HG02588 (cell line): ENCODE measurements at regions not wholly inside any gene's neighbourhood (a gene's known extent, or its start where the extent isn't known, plus 50 kb on each side); places are given as distances from the start of the nearest gene placed in this dataset.
A peak's percentile ranks its signal among the peaks of the same experiment; 100 is the strongest.

ENCODE experiments used
- ATAC-seq: cut with Tn5 transposase; IDR thresholded peaks from one replicate; pipeline ENCODE4 v1.9.1; 2021; ENCODE audit warnings: mild to moderate bottlenecking, moderate library complexity; ENCODE audit not compliant: unreplicated experiment

DNA sequence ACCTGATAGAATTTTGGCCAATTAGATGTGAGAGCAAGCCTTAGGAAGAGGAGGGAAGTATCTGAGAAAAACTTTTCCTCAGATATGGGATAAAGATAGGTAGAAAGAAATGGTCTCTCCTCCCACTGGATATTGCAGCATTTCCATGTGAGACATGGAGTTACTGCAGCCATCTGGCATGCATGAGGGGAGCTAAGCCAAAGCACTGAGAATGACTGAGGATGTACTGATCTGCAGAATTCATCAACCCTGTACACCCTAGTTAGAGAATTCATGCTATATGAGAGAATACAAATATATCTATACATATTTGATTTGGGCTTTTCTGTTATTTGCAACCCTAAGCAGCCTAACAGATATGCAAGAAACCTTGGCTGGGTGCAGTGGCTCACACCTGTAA is 52.5 kb upstream of the RPL34 start:
- ATAC-seq: no peak

DNA sequence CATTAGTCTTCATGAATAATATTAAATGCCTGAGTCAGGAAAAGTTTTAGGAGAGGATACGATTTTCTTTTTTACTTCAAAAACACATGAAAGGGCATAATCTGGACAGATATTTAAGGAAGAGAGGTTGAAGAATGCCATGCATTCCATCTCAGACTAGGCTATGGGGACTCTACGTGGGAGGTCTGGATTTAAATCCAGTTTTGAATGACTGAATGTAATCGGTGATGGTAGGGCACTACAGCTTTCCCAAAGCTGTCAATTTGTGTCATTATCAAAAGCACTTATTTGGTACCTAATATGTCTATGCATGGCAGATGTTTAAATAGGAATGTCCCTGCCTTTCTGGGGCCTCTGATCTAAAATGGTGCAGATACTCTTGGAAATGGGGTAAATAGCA is 59.3 kb upstream of the RPL34 start:
- ATAC-seq: no peak

DNA sequence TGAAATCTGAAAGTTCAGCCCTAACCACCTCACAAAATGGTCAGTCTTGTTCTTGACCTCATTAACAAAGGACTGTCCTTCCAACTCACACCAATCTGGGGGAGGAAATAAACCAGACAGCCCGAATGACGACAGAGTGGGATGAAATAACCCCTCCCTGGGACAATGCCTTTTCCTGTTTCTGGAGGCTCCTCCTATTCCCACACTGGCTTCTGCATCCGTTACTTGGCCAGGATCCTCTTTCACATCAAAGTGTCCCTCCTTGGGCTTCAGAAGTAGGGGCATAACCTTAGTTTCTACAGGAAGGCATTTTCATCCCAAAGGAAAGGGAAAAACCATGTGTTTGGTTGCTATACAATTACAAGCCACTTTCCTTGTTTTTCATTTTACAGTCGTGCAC is 59.8 kb upstream of the RPL34 start:
- ATAC-seq: no peak

DNA sequence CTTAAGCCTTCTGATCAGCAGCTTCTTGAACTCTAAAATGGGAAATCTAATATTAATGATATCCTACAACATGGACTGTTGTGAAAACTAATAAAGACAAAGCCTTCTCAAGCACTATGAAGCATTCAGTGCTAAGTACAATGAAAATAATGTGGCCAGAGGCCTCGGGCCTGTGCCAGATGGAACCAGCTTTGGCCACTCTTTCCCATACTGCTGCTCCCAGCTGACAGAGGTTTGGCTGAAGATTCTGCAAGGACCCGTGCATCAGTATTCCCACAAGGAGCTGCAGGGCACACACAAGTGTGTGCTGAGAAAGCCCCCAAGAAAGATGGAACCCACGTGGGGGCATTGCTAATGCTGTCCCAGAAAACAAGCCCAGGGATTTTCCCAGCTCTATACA is 60.5 kb upstream of the RPL34 start:
- no peak for ATAC-seq

DNA sequence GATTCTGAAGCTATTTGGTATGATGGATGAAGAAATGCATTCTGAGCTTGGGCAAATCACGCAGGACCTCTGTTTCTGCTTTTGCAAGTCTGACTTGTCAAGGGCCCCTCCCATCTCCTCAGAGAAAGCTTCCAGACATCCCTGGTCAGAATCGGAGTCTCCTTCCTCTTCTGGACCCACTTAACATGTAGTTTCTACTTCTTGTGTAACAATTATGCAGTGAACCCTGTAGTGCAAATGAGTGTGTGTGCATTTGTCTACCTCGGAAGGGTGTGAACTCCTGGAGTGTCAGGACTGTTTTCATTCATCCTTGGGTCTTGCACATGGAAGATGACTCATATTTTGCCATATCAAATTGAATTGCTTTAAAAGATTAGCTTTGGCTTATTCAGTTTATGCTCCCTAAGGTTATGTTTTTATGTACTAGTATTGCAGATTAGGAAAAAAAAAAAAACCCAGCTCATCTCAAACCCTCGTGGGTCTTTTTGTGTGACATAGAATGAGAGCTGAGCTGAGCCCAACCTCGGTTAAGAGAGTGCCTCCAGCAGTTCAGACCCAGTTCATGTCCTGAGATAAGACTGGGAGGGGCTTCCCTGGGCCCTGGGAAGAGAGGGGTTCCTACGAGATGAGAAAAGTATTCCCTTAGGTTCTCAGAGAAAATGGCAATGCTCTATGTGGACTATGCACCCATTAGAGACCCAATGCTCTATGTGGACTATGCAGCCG is 61.1 kb upstream of the RPL34 start:
- no peak for ATAC-seq

DNA sequence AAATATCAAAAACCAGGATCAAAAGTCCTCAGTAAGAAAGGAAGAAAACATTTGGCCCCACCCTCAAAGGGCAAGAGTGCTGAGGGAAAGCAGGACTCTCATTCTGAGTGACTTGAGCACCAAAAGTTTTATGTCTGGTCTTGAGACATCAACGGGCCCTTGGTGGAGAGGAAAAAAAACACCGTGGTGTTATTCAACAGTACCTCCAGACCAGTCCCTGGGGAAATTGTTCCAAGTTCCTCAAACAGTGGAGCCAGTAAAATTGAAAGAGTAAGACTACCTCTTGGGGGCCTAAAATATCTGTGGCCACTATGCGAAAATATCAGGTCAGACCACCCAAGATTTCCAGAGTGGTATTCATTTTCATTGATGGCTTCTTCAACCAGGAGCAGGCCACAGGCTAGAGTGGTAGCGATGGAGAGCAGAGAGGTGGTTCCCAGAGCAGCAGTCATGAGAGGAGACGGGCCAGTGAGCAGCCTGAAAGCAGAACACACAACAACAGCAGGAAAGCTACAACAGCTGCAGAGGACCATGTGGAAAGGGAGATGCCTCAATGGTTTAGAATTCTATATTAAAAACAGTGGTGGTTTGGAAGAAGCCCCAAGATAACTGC is 63.7 kb upstream of the RPL34 start:
- no peak for ATAC-seq

DNA sequence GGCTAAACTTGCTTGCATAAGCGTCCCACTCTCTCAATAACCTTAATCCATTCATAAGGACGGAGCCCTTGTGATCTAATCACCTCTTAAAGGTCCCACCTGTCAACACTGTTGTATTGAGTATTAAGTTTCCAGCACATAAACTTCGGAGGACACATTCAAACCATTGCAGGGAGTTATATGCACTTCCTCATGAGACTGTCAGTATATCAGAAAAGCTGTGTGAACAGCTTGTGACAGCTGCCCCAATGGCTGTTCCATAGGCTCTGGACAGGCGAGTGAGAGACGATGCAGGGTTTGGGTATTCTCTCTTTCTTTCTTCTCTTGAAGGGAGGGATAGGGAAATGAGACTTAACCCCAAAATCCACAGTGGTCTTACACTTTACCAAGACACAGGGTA is 64.2 kb upstream of the RPL34 start:
- no peak for ATAC-seq

DNA sequence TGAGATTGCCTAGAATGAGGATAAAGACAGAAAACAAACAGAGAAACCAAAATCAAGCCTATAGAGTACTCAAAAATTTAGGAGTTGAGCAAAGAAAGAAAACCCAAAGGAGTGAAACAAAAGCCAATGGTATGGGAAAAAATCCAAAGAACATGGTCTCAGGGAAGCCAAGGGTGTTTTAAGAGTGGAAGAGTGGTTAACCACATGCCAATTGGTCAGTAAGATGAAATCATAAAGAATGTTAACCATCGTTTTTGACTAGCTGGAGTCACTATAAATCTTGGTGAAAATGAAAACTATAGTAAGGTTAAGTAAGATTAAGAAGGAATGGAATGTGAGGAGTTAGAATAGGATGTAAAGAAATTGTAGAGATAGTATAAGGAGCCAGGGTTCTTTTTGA is 64.7 kb upstream of the RPL34 start:
- no peak for ATAC-seq

DNA sequence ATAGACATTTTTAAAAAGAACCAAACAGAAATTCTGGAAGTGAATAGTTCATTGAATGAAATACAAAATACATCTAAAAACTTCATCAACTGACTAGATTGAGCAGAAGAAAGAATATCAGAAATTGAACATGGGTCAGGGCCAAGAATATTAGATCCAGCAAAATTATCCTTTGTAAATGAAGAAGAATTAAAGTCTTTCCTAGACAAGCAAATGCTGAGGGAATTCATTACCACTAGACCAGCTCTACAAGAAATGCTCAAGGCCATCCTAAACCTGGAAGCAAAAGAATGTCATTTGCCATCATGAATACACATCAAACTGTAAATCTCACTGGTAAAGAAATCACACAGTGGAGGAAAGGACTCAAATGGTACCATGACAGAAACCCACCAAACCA is 72.7 kb upstream of the RPL34 start:
- ATAC-seq: no peak

DNA sequence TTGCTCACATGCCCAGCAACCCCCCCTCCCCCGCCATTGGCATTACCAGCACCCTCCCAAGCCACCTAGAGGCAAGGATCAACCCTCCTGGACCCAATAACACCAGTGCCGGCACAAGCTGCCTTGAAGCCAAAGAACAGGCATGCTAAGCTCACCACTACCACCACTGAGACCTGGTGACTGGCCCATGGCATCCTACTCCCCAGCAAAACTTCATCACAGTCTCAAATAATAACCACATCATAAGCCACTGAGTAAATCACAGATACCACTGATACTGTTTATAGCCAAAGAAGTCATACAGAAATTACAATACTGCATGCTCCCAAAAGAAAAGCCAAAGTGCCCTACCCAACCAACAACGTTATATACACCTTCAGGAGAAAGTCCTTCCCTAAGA is 73.6 kb upstream of the RPL34 start:
- no peak for ATAC-seq

DNA sequence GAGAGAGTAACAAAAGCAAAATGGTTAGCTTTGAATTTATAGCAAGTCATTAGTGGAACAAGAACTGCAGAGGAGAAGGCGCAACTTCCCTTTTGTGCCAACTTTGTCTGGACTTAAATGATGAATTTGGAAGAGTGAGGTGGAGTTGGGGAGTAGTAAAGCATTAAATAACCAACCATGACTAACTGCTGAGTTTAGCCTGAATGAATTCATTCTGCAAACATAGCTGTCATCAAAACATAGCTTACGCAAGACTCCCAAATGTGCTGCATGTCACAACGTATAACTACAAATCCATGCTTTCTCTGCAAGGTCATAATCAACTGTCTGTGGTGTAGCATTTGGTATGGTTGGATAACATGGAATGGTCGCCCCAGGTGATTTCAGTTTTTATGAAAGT is 75.9 kb upstream of the RPL34 start:
- no peak for ATAC-seq

DNA sequence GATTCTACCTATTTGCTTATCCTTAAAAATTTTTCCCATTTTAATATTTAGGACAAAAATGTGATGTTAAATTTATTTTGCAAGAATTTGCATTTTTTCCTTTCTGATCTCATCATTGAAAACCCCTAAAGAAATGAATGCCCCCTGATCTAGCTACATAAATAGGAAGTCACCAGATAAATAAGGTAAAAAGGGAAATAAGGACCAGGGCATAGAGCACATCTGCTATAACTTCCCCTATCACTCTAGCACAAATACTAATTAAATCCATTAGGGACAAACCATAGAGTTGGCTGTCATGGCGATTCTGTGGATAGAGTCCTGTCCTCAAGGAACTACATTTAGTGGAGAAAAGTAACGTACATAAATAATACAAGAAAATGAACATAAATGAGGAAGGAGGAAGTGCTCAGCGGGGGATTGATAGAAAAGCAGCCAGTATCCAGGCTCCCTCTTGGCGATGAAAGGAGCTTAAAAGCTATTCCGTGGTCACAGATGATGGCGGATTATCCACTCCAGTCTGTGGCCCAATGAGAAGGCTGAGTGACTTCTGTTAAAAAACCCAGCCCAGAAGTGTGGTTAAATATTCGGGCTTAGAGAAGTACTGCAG is 76.9 kb upstream of the RPL34 start:
- ATAC-seq: no peak

DNA sequence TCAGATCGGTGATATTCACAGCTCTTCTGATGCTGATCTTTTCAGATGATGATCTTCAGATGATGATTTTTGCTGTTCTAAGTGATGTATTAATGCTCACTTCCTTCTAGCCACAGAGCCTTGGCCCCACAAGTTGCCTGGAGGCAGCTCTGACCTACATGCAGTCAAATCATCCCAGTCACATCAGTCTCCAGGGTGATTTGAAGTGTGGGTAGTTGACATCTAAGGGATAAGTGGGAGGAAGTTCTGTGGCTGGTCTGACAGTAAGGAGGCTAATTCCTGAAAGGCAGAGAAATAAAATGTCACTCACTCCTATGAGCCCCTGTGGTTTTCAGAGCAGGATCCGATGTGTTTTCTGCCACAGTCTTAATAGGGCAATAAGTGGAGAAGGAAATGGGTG is 79.8 kb upstream of the RPL34 start:
- peak; percentile 65 for ATAC-seq

DNA sequence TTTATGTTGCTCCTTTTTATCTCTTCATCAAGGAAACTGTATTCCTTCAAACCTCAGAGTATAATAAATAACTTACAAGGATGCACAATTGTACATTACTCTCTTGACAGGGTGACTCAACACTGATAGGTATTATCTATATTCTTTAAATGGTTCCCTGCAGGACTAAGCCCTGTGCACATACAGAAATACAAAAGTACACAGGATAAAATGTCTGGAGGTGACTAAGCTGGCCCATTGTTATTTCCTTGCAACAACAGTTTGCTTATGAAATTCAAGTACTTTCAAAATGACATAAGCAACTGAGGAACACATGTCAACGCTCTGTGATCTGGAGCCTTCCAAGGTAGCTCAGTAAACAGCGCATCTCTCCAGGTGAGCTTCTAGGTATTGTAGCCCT is 83.8 kb upstream of the RPL34 start:
- no peak for ATAC-seq

DNA sequence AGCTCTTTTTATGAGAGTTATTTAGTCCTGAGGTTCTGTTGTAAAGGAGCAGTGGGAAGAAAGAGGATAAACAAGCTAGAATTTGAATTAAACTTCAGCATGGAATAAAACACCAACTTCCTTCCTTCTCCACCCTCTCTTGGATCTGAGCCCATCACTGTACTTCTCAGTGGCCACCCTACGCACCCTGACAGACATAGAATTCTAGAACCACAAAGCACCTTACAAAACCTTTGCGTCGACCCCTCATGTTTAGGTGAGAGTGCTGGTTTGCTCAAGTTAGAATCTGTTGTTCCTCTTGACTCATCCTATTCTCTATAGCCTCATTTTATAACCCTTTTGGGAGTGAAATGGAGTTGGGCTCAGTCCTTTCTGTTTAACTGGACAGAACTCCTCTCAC is 84.6 kb upstream of the RPL34 start:
- no peak for ATAC-seq

DNA sequence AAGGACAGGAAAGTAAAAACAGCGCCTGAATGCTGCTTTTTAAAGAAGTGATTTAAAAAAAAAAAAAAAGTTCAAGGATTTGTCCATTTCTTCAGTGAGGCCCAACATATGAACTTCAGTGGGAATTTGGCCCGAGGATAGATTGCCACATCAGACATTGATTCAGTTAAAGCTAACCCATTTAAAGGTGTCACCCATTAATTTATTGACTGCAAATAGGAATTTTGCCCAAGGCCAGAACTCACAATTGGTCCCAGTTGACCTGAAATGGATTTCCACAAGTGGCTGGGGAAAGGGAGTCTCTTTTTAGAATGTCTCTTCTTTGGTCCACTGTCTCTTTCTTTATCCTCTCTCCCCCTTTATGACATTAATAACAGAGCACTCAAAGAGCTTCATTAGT is 86.5 kb upstream of the RPL34 start:
- no peak for ATAC-seq

DNA sequence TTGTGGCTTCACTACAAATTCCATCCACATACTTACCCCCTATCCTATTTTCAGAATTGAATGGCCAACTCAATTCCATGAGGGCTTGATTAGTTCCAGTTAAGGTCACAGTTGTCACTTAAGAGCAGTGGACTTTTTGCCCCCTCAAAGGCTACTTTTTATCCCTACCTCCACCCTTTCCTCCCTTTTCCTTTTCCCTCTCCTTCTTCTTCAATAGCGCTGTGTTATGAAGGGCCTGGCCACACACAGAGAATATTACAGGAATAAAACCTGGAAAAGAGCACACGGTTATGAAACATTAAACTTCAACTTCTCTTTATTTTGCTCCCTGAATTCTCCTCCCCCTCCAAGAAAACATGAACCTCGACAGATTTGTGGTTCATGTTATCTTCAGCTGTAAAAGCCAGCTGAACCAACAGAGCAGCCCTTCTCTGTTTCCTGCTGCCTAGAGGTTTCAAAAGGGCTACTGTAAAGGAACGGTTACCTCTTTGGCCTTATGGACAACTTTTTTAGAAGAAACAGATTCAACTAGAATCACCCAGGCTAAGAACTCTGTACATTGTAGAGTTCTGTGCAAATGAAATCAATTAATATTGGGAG is 87.0 kb upstream of the RPL34 start:
- ATAC-seq: no peak

DNA sequence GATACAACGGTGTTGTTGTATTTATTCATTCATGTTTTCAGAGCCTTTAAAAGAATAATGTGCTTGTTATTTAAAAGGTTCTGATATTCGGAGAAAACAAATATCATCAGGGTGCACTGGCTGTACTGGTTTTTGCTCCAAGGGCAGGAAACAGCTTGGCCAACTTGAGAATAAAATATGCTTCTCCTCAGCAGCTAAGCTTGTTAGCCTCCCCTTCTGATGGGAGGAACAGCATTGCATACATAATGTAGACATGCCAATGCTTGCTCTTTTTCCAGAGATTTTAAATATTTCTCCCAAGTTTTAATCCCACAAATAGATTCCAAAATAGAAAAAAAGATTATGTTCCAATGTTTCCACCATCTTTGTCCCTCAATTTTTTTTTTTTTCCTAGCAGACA is 87.6 kb upstream of the RPL34 start:
- ATAC-seq: no peak

DNA sequence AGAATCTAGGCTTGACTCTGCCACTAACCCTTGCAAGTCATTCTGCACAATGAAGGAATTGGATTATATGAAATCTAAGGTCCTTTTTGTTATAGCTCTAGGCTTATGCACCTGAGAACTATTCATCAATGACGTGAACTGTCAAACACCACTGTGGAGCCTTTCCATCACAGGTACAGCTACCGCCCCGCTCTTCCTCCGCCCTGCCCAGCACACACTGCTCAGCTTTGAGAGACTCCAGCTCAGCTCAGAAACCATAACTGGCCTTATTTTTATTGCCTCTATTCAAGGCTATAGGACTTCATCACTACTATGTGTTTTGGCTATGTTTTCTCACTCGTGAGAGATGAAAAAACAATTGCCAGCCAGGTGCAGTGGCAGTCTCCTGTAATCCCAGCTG is 88.2 kb upstream of the RPL34 start:
- no peak for ATAC-seq

DNA sequence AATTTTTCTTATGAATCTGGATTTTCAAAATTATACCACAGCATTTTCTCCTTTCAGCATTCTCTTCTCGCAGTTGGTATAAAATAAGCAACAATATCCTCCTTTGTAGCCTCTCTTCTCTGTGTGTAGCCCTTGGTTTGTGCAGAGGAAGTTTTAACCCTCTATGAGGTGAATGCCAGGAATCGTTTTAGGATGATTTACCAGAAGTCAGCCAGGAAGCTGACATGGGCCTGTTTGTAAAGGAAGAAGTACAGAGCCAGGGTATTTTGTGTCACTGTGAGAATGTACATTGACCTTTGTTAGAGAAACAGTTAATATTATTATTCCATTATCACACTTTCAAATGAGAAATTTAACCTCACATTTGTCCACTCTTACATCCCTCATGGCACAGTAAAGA is 88.9 kb upstream of the RPL34 start:
- no peak for ATAC-seq

DNA sequence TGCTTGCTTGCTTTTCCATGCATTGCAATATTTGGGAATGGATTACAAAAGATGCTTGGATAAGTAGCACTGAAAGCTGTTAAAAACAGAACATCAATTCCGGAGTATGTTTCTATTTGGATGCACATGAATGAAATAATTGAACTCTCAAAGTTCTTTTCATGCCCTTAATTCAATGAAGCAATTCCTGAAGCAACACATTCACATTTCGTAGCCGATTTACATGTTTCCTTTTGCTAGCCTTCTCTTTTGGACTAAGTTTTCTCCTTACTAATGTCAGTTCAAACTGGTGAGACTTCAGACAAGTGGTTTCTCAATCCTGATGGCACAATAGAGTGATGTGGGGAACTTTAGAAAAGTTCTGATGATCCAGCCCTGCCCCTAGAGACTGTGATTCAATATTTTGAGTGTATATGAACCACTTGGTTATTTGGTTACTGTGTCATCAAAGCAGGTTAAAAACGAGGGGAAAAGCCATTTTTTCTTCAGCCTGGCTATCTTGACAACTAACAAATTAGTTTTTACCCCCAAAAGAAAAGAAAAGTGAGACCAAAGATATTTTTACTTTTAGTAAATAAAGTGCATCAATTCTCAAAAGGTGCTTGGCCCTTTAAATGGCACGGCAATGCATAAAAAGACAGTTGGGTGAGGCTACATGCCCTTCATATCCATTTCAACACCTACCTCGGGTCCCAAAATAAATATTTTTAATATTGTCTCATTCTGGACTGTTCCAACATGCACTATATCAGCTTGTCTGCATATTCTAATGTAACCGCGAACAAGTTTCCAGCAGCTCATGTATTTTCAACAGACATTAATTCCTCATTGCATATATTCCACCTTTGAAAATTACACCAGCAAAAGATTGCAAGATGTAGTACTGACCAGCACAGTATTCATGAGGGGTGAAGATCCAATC is 90.1 kb upstream of the RPL34 start:
- no peak for ATAC-seq
